LoVo (cell line): ENCODE measurements at regions not wholly inside any gene's neighbourhood (a gene's known extent, or its start where the extent isn't known, plus 50 kb on each side); places are given as distances from the start of the nearest gene placed in this dataset.

Experiments
- DNase-seq: peaks from one replicate; pipeline ENCODE4 v3.0.0-alpha.2; 2016; ENCODE audit warnings: low spot score

DNA sequence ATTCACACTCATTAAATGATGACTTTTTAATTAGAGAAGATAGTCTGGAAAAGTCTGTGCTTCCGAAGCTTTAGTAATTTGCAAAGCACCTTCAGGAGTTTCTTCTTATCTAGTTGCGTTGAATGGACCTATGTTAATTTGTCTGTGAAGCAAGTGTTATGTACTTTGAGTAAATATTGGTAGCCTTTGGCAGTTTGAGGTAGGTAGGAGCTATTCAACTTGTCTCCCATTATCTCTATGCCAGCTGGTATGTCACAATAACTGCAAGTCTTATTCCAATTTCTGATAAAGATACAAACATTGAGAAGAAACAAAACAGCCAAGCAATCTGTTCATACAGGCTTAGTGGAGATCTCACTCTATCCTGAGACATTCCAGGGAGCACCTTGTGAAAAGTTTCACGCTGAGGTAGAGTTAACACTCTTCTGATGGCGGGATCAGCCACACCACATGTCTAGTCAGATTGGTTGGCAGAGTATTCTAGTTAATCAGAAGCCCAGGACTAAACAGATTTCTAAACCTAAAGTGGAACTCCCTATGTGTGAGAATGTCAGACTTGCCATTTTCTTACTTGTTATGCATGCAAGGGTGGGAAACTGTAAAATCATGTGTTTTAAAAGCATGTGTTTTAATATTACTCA lies 219.8 kb upstream of the MANEA start:
- no peak for DNase-seq

DNA sequence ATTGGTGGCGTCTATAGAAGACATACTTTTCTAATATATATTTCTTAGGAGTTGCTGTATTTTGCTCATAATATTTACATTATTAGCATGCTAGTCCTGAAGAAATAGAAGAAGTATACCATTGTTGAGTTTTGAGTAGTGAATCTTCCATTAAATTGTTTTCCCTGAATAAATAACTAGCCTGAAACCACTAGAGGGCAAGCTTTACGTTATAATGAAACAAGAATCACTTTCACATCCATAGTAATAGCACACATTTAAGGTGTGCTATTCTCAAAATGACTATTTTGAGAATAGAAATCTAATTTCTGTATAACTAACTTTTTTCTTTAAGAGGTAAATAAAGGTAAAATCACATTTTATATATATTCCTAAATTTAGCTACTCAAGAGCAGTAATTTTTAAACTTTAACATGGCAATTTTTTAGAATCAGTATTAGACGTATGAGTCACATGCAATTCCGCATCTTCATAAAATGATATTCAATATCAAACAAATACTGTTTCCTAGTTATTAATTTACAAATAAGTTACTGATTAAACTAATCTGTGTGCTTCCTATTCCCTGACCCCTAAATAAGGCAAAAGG lies 213.2 kb upstream of the MANEA start:
- DNase-seq = peak; percentile 12

DNA sequence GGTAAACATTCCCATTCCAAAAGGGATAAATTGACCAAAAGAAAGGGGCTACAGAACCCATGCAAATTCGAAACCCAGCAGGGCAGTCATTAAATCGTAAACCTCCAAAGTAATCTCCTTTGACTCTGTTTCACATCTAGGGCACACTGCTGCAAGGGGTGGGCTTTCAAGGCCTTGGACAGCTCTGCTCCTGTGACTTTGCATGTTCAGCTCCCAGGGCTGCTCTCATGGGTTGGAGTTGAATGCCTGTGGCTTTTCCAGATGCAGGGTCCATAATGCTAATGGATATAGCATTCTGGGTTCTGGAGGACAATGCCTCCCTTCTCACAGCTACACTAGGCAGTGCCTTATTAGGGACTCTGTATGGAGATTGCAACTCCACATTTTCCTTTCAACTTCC lies 211.9 kb upstream of the MANEA start:
- no peak for DNase-seq

DNA sequence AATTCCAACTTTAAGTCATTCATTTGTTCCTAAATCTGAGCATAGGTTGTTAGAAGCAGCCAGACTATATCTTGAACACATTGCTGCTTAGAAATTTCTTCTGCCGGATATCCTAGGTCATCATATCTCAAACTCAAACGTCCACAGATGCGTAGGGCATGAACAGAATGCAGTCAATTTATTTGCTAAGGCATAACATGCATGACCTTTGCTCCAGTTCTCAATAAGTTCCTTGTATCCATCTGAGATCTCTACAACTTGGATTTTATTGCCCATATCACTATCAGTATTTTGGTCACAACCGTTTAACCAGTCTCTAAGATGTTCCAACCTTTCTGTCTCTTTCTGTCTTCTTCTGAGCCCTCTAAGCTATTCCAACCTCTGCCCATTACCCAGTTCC lies 210.9 kb upstream of the MANEA start:
- DNase-seq = no peak

GRCh38 chr6:95383878-95384277 lies 193.5 kb upstream of the MANEA start:
- DNase-seq = no peak

GRCh38 chr6:95384988-95385387 lies 192.3 kb upstream of the MANEA start:
- no peak for DNase-seq

DNA sequence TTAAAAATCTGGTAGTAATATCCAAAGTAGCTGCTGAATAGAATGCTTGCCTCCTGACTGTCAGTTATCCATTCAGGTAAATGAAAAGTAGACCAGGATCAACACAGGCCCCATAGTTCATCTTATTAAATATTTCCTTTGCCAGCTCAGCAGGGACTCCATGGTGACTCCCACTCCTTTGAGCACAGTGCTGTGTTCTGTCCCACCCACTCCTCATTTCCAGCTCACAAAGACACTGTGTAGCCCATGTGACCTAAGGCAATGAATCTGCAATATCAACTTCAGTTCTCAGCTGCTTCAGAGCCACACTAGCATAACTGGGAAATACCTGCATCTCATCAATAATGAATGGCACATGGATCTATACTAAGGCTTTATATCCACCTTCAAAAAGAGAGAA lies 189.5 kb upstream of the MANEA start:
- DNase-seq = no peak

- no peak for DNase-seq
Observed at GRCh38 chr6:95404777-95405176, 172.6 kb upstream of the MANEA start.

GRCh38 chr6:95408111-95408510 lies 169.2 kb upstream of the MANEA start:
- DNase-seq = no peak

DNA sequence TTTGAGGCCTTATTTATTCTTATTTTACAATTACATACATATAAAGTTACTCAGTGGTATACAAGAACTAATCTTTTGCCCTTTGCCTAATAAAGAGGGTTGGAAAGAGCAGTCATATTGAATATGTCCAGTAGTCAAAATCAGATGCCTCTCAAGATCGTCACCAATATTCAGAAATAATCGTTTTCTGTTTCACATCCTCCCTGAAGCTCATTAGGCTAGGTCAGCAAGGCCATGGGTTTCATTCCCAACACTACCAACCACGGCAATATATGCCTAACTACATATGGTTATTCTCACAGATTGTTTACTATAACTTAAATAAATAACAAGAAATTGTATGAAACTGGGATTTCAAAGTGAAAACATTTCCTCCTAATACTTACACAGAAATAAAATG lies 167.2 kb upstream of the MANEA start:
- no peak for DNase-seq

DNA sequence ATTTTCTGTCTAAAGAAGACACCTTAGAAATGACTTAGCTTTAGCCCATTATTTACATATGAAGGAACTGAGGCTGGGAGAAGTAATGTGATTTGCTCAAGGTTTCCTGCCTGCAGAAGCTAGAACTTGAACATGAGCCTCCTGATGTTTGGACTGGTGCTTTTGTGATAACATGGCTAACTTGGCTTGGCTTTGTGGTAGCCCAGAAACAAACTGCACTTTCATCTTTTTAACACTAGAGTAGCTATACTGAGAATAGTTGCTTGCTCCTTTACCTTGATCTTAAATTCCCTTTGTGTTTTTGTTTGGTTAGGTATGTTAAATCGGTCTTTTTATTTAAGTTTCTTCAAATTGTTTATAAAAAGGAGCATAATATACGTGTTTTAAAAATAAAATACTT lies 163.5 kb upstream of the MANEA start:
- DNase-seq = no peak

DNA sequence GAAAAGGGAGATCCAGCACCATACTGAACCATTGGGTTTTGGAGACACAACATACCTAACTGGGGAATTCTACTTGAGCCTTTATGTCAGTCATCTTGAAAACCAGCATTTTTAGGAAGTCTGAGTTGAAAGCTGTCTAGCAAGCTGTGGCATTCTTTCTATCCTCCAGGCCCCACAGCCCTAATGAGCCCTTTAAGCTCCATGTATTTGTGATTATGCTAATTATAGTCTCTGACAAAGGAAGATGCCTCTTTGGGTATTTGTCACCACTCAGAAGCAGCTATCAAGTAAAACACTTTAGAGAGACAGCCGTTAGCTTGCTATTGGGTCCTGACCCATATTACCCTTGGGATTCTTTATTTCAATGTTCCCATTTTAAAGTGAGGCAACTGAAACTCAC lies 159.5 kb upstream of the MANEA start:
- DNase-seq = no peak

- DNase-seq = no peak
Observed at GRCh38 chr6:95420792-95421191, 156.5 kb upstream of the MANEA start.

DNA sequence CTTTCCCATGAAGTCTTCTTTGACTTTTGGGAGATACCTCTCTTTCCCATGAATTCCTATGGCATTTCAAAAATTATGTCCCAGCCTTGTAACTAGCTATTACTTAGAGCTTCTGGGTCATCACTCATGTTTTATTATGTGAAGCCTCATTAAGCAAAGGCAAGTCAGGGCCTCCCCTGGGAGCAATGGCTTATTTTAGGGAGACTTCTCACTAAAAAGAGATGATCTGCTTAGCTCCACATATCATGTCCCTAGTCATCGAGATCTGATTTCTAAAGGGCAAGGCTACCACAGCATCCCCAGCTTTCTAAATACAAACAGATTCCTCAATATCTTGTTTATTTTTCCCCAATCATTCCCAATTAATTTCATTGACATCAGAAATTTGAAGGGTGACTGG lies 154.0 kb upstream of the MANEA start:
- no peak for DNase-seq

GRCh38 chr6:95431637-95432228 lies 145.6 kb upstream of the MANEA start:
- peak; percentile 39 for DNase-seq

- no peak for DNase-seq
Observed at GRCh38 chr6:95439741-95440140, 137.6 kb upstream of the MANEA start.

GRCh38 chr6:95448208-95448607 lies 129.1 kb upstream of the MANEA start:
- no peak for DNase-seq

DNA sequence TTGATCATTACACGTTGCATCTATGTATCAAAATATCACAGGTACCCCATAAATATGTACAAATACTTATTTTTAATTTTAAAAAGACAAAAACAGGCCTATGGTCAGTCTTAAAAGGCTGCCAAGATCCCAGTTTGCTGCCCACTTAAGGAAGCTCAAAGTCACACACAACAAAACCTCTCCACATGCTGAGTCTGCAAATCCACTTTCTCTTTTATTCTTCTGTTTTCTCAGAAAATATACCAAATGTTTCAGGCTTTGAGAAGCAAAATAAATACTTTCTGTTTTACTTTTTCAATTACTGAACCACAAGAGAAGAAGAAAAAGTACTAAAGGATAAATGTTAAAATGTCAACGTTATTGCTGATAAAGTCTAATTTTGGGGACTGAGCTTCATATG lies 107.8 kb upstream of the MANEA start:
- no peak for DNase-seq

- no peak for DNase-seq
Observed at GRCh38 chr6:95478941-95479340, 98.4 kb upstream of the MANEA start.

DNA sequence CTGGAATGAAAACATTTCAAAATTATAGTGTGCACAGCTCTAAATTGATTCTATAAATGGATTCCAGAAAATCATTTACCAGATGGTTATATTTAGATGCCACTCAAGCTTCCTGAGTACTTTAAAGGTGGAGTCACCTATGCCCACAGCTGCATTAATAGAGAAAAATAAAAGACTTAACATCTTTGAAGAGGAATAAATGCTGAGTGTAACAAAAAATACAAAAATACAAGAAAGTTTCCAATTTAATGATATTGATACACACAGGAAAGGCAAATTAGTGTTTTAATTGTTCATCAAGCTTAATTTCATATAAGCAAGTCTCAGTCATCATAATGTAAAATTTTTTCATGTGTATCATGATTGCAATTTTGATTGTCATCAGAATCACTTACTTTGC lies 89.5 kb upstream of the MANEA start:
- DNase-seq = no peak

GRCh38 chr6:95489185-95489863 lies 88.0 kb upstream of the MANEA start:
- DNase-seq = no peak

GRCh38 chr6:95496769-95497426 lies 80.4 kb upstream of the MANEA start:
- DNase-seq = no peak
